PC-3 (cell line): ENCODE measurements at regions not wholly inside any gene's neighbourhood (a gene's known extent, or its start where the extent isn't known, plus 50 kb on each side); places are given as distances from the start of the nearest gene placed in this dataset.

ENCODE experiments used
- EZH2 ChIP-seq: fragments of 300-600 bp; sonication (generic); IDR thresholded peaks from one replicate; pipeline ENCODE4 v1.6.1; 2017; ENCODE audit warnings: antibody characterized with exemption, mild to moderate bottlenecking, low read length; ENCODE audit not compliant: unreplicated experiment
- EZH2phosphoT487 ChIP-seq: fragments of 300-600 bp; sonication (generic); IDR thresholded peaks from 2 replicates; pipeline ENCODE4 v1.6.1; 2018; ENCODE audit warnings: mild to moderate bottlenecking, antibody characterized with exemption, low read length, borderline replicate concordance
- TF ChIP-seq, protein P1 (sequence below): fragments of 300-600 bp; sonication (generic); conservative IDR thresholded peaks from 2 replicates; pipeline ENCODE4 v1.5.1; 2017; ENCODE audit warnings: antibody characterized with exemption, low read depth, mild to moderate bottlenecking, low read length

DNA sequence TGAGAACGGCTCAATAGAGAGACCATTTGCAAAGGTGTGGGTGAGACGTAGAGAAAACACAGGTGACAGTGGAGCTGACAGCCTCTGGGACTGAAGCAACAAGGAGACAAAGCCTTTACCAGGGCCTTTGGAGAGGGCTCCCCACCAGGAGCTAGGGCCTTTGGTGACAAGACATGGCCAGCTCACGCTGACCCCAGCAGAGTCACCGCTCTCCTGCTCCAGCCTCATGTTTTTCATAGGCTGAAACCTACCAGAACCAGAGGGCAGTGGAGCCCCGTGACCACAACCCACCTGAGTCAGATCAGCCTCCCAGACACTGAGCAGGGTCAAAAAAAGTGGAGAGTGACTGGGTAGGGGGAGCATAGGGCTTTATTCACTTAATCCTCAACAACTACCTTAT lies 214.7 kb downstream of the SHQ1 start:
- TF ChIP-seq, protein P1, sequence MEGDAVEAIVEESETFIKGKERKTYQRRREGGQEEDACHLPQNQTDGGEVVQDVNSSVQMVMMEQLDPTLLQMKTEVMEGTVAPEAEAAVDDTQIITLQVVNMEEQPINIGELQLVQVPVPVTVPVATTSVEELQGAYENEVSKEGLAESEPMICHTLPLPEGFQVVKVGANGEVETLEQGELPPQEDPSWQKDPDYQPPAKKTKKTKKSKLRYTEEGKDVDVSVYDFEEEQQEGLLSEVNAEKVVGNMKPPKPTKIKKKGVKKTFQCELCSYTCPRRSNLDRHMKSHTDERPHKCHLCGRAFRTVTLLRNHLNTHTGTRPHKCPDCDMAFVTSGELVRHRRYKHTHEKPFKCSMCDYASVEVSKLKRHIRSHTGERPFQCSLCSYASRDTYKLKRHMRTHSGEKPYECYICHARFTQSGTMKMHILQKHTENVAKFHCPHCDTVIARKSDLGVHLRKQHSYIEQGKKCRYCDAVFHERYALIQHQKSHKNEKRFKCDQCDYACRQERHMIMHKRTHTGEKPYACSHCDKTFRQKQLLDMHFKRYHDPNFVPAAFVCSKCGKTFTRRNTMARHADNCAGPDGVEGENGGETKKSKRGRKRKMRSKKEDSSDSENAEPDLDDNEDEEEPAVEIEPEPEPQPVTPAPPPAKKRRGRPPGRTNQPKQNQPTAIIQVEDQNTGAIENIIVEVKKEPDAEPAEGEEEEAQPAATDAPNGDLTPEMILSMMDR = no peak
- TF ChIP-seq EZH2 (no peak), EZH2phosphoT487 (no peak)
